Caco-2 (cell line): ENCODE measurements at regions not wholly inside any gene's neighbourhood (a gene's known extent, or its start where the extent isn't known, plus 50 kb on each side); places are given as distances from the start of the nearest gene placed in this dataset.

Experiments
- BruUV-seq: library from RNA; stranded (reverse); fragments of 400-500 nt; replicated peaks from 2 replicates; lab custom pipeline; 2021; lab: Mats Ljungman, UMichigan
- CTCF ChIA-PET: fragments of 300-600 bp; sonication (Branson Sonifier 250); formaldehyde crosslinking; loops from one replicate; lab custom pipeline; 2022; ENCODE audit warnings: antibody characterized with exemption; lab: Charles Lee
- POLR2A ChIA-PET: fragments of 300-600 bp; sonication (Branson Sonifier 250); formaldehyde crosslinking; loops from one replicate; lab custom pipeline; 2022; ENCODE audit warnings: antibody characterized with exemption; lab: Charles Lee
- DNase-seq, 2 experiments: peaks; one replicate each; pipeline versions ENCODE4 v3.0.0 to v3.0.0-alpha.2; 2020 to 2022
- H3K27me3 ChIP-seq: replicated peaks from 2 replicates; pipeline ENCODE4 v1.6.0; 2011; ENCODE audit warnings: low read length; ENCODE audit not compliant: control insufficient read depth, insufficient read depth
- H3K36me3 ChIP-seq: 2 replicates; pipeline ENCODE4 v1.5.1; 2011; ENCODE audit warnings: low read length; ENCODE audit not compliant: control insufficient read depth, insufficient read depth
- H3K4me1 ChIP-seq: fragments of 250-450 bp; sonication (Bioruptor Pico); 2 replicates; pipeline ENCODE4 v1.5.1; 2020; ENCODE audit warnings: mild to moderate bottlenecking
- H3K4me3 ChIP-seq: 2 replicates; pipeline ENCODE4 v1.5.1; 2011; ENCODE audit warnings: low read depth, mild to moderate bottlenecking, control low read depth, low read length
- H3K9me3 ChIP-seq: fragments of 250-450 bp; sonication (Bioruptor Pico); 2 replicates; pipeline ENCODE4 v1.5.1; 2020; ENCODE audit warnings: mild to moderate bottlenecking, moderate library complexity
- H3K27ac Mint-ChIP-seq: one replicate; pipeline ENCODE4 v1.8.0; 2022; ENCODE audit warnings: mixed read lengths; ENCODE audit not compliant: unreplicated experiment
- H3K27me3 Mint-ChIP-seq: one replicate; pipeline ENCODE4 v1.8.0; 2022; ENCODE audit warnings: mixed read lengths; ENCODE audit not compliant: insufficient read depth, unreplicated experiment
- H3K36me3 Mint-ChIP-seq: one replicate; pipeline ENCODE4 v1.8.0; 2022; ENCODE audit warnings: mild to moderate bottlenecking, mixed read lengths; ENCODE audit not compliant: insufficient read depth, unreplicated experiment
- H3K4me1 Mint-ChIP-seq: one replicate; pipeline ENCODE4 v1.8.0; 2022; ENCODE audit warnings: low read depth, mixed read lengths; ENCODE audit not compliant: unreplicated experiment
- H3K4me3 Mint-ChIP-seq: one replicate; pipeline ENCODE4 v1.8.0; 2022; ENCODE audit warnings: mild to moderate bottlenecking, moderate library complexity, mixed read lengths; ENCODE audit not compliant: unreplicated experiment
- H3K9me3 Mint-ChIP-seq: one replicate; pipeline ENCODE4 v1.8.0; 2022; ENCODE audit warnings: mixed read lengths; ENCODE audit not compliant: unreplicated experiment
- CTCF ChIP-seq, 2 experiments: fragments of 200-600 bp in 1 of 2; IDR thresholded peaks; 1 replicate in 1 of 2; 2 replicates in 1 of 2; pipeline versions ENCODE4 v1.5.1 to v1.8.0; 2011 to 2022; ENCODE audit warnings: antibody characterized with exemption in 1 of 2, control low read depth in 1 of 2, inconsistent platforms in 1 of 2, low read depth in 1 of 2, low read length in 1 of 2, mild to moderate bottlenecking in 1 of 2, moderate library complexity in 1 of 2; ENCODE audit not compliant: insufficient read depth in 1 of 2, severe bottlenecking in 1 of 2, unreplicated experiment in 1 of 2
- intact Hi-C: fragments of 100-400 bp; cut with micrococcal nuclease; formaldehyde crosslinking; loops from one replicate; pipeline ENCODE4 v1.10.0; 2022; ENCODE audit not compliant: unreplicated experiment

DNA sequence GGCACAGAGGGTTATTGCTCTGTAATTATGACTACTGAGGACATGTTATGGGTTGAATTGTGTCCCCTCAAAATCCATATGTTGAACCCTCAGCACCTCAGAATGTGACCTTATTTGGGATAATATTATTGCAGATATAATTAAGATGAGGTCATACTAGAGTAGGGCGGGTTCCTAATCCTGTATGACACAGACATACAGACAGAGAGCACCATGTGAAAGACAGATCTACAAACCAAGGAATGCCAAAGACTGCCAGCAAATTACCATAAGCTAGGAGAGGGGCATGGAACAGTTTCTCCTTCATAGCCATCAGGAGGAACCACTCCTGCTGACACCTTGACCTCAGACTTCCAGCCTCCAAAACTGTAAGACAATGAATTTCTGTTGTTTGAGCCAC is 115.2 kb upstream of the OTUD4 start:
- no TSS peak for BruUV-seq
- Mint-ChIP-seq H3K36me3 (no peaks in the 10 kb centered on the region), H3K9me3 (no peaks in the 10 kb centered on the region), H3K4me1 (no peaks in the 10 kb centered on the region), H3K27ac (no peak overlapping the region), H3K4me3 (no peak overlapping the region), H3K27me3 (peaks cover 7% of the 10 kb centered on the region)
- Histone ChIP-seq H3K9me3 (no peaks in the 10 kb centered on the region), H3K4me3 (no peak overlapping the region), H3K27me3 (no peaks in the 10 kb centered on the region), H3K36me3 (no peaks in the 10 kb centered on the region), H3K4me1 (no peaks in the 10 kb centered on the region)
- POLR2A ChIA-PET = no interaction called here
- TF ChIP-seq CTCF (IDR thresholded peaks at IDR 0.05; ENCODE audit: insufficient read depth in 1 of 2, low read depth in 1 of 2, low read length in 1 of 2, severe bottlenecking in 1 of 2, unreplicated experiment in 1 of 2) = no peak
- intact Hi-C loops = no loop called here
- no peak for DNase-seq
- CTCF ChIA-PET = no interaction called here

GRCh38 chr4:145295122-145295521 is 114.7 kb upstream of the OTUD4 start:
- Mint-ChIP-seq H3K36me3 (no peaks in the 10 kb centered on the region), H3K27me3 (peaks cover 7% of the 10 kb centered on the region), H3K4me1 (no peaks in the 10 kb centered on the region), H3K9me3 (no peaks in the 10 kb centered on the region), H3K27ac (no peak overlapping the region), H3K4me3 (no peak overlapping the region)
- DNase-seq = no peak
- no peak for TF ChIP-seq CTCF (IDR thresholded peaks at IDR 0.05; ENCODE audit: insufficient read depth in 1 of 2, low read depth in 1 of 2, low read length in 1 of 2, severe bottlenecking in 1 of 2, unreplicated experiment in 1 of 2)
- Histone ChIP-seq H3K36me3 (no peaks in the 10 kb centered on the region), H3K4me3 (no peak overlapping the region), H3K4me1 (no peaks in the 10 kb centered on the region), H3K9me3 (no peaks in the 10 kb centered on the region), H3K27me3 (no peaks in the 10 kb centered on the region)
- no TSS peak for BruUV-seq
- ChIA-PET POLR2A (no interaction called here), CTCF (no interaction called here)
- intact Hi-C loops = no loop called here

GRCh38 chr4:145293658-145294057 is 113.3 kb upstream of the OTUD4 start:
- ChIA-PET CTCF (no interaction called here), POLR2A (no interaction called here)
- BruUV-seq = no TSS peak
- intact Hi-C loops = no loop called here
- no peaks in the 10 kb centered on the region for H3K27me3 ChIP-seq
- TF ChIP-seq CTCF (IDR thresholded peaks at IDR 0.05; ENCODE audit: insufficient read depth in 1 of 2, low read depth in 1 of 2, low read length in 1 of 2, severe bottlenecking in 1 of 2, unreplicated experiment in 1 of 2) = no peak
- H3K36me3 ChIP-seq = no peaks in the 10 kb centered on the region
- no peaks in the 10 kb centered on the region for H3K4me1 ChIP-seq
- Mint-ChIP-seq H3K4me3 (no peak overlapping the region), H3K36me3 (no peaks in the 10 kb centered on the region), H3K27ac (no peak overlapping the region), H3K9me3 (no peaks in the 10 kb centered on the region), H3K4me1 (no peaks in the 10 kb centered on the region), H3K27me3 (peaks cover 7% of the 10 kb centered on the region)
- H3K9me3 ChIP-seq = no peaks in the 10 kb centered on the region
- H3K4me3 ChIP-seq = no peak overlapping the region
- no peak for DNase-seq
